Endodermal cell (in vitro differentiated cells): ENCODE measurements at regions not wholly inside any gene's neighbourhood (a gene's known extent, or its start where the extent isn't known, plus 50 kb on each side); places are given as distances from the start of the nearest gene placed in this dataset.

ENCODE experiments used
- DNase-seq: peaks from one replicate; pipeline ENCODE4 v3.0.0-alpha.2; 2017
- H3K27ac ChIP-seq: 2 replicates; pipeline ENCODE4 v1.5.1; 2013; ENCODE audit warnings: mild to moderate bottlenecking, low read depth, low read length, moderate library complexity
- H3K27me3 ChIP-seq: 2 replicates; pipeline ENCODE4 v1.6.1; 2013; ENCODE audit warnings: mild to moderate bottlenecking, low read length, moderate library complexity; ENCODE audit not compliant: insufficient read depth, control insufficient read depth, poor library complexity, severe bottlenecking
- H3K36me3 ChIP-seq: 2 replicates; pipeline ENCODE4 v1.7.0; 2013; ENCODE audit warnings: mild to moderate bottlenecking, low read length, moderate library complexity; ENCODE audit not compliant: control insufficient read depth, insufficient read depth
- H3K4me1 ChIP-seq: one replicate; pipeline ENCODE4 v1.7.0; 2013; ENCODE audit warnings: low read length; ENCODE audit not compliant: control insufficient read depth, insufficient read depth
- H3K4me3 ChIP-seq: 2 replicates; pipeline ENCODE4 v1.5.1; 2013; ENCODE audit warnings: mild to moderate bottlenecking, low read length, moderate library complexity
- H3K9ac ChIP-seq: 2 replicates; pipeline ENCODE4 v1.6.1; 2013; ENCODE audit warnings: mild to moderate bottlenecking, low read length, moderate library complexity; ENCODE audit not compliant: poor library complexity, severe bottlenecking; ENCODE audit errors: extremely low read depth
- H3K9me3 ChIP-seq: 2 replicates; pipeline ENCODE4 v1.6.1; 2013; ENCODE audit warnings: mild to moderate bottlenecking, low read length, moderate library complexity; ENCODE audit not compliant: control insufficient read depth
- H3K27ac Mint-ChIP-seq: 2 replicates; pipeline ENCODE4 v1.8.0; 2020; ENCODE audit warnings: mixed read lengths
- H3K27me3 Mint-ChIP-seq: 2 replicates; pipeline ENCODE4 v1.8.0; 2021; ENCODE audit warnings: mild to moderate bottlenecking, mixed read lengths; ENCODE audit not compliant: insufficient read depth
- H3K36me3 Mint-ChIP-seq: 2 replicates; pipeline ENCODE4 v1.8.0; 2020; ENCODE audit warnings: low read depth, mixed read lengths
- H3K4me1 Mint-ChIP-seq: 2 replicates; pipeline ENCODE4 v1.8.0; 2020; ENCODE audit warnings: mixed read lengths
- H3K4me3 Mint-ChIP-seq: 2 replicates; pipeline ENCODE4 v1.8.0; 2020; ENCODE audit warnings: mild to moderate bottlenecking, moderate library complexity, mixed read lengths
- H3K9me3 Mint-ChIP-seq: 2 replicates; pipeline ENCODE4 v1.8.0; 2020; ENCODE audit warnings: mild to moderate bottlenecking, mixed read lengths
- WGBS, 2 experiments: methylation state at CpG; one replicate each; pipeline versions ENCODE4 v1.1.5 to v1.1.7; 2013; ENCODE audit warnings: missing lambda C conversion rate in 2 of 2, mixed read lengths in 1 of 2; ENCODE audit not compliant: insufficient coverage in 1 of 2, insufficient read length in 1 of 2; 5-methylcytosine and 5-hydroxymethylcytosine counted together
- TF ChIP-seq, protein P1 (sequence below): fragments of 200-600 bp; sonication (generic); conservative IDR thresholded peaks from 2 replicates; pipeline ENCODE4 v1.5.0; 2021; ENCODE audit warnings: antibody characterized with exemption, mild to moderate bottlenecking

DNA sequence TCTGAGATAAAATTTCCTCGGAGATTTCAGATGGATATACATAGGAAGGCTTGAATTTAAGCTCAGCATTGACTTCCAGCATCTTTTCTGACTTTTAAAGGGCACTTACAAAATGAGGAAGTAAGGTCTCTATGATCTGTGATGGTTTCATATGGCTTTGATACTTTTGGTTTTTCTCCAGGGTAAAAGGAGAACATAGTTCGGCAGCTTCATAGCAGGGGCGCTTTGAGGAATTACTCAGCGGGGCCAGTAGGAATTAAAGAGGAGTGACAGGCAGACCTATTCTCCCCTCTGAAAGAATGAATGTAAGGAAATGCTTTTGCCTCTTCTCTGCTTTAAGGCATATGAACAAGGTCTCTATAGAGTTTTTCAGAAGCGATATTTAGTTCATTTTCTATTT lies 80.0 kb upstream of the PCDH15 start:
- DNase-seq, result no peak
- TF ChIP-seq, protein P1, sequence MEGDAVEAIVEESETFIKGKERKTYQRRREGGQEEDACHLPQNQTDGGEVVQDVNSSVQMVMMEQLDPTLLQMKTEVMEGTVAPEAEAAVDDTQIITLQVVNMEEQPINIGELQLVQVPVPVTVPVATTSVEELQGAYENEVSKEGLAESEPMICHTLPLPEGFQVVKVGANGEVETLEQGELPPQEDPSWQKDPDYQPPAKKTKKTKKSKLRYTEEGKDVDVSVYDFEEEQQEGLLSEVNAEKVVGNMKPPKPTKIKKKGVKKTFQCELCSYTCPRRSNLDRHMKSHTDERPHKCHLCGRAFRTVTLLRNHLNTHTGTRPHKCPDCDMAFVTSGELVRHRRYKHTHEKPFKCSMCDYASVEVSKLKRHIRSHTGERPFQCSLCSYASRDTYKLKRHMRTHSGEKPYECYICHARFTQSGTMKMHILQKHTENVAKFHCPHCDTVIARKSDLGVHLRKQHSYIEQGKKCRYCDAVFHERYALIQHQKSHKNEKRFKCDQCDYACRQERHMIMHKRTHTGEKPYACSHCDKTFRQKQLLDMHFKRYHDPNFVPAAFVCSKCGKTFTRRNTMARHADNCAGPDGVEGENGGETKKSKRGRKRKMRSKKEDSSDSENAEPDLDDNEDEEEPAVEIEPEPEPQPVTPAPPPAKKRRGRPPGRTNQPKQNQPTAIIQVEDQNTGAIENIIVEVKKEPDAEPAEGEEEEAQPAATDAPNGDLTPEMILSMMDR, result no peak
- no peak overlapping the region for H3K27ac Mint-ChIP-seq
- Histone ChIP-seq H3K27ac (no peak overlapping the region), H3K4me3 (no peak overlapping the region), H3K36me3 (no peaks in the 10 kb centered on the region), H3K9me3 (no peaks in the 10 kb centered on the region), H3K4me1 (no peaks in the 10 kb centered on the region), H3K27me3 (no peaks in the 10 kb centered on the region), H3K9ac (no peak overlapping the region)
- H3K36me3 Mint-ChIP-seq, result no peaks in the 10 kb centered on the region
- H3K27me3 Mint-ChIP-seq, result no peaks in the 10 kb centered on the region
- no peaks in the 10 kb centered on the region for H3K4me1 Mint-ChIP-seq
- WGBS, 2 experiments, result 57 to 71% methylated on average over 4 to 5 of the region's 5 CpGs
- no peak overlapping the region for H3K4me3 Mint-ChIP-seq
- no peaks in the 10 kb centered on the region for H3K9me3 Mint-ChIP-seq

DNA sequence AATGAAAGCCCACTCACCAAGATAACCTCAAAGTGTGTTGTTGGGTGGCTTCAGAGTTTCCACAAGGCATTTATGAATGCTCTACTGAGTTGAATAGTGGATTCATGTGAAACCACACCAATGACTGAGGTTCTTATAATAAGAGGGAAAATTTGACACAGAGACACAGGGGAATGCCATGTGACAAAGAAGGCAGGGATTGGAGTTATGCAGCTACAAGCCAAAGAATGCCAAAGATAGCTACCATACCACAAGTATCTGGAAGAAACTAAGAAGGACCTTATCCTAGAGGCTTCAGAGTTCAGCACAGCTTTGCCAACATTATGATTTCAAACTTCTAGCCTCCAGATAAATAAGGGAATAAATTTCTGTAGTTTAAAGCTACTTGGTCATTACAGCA lies 68.0 kb upstream of the PCDH15 start:
- TF ChIP-seq, protein P1, result no peak
- no peaks in the 10 kb centered on the region for H3K27me3 ChIP-seq
- no peaks in the 10 kb centered on the region for H3K4me1 ChIP-seq
- Mint-ChIP-seq H3K9me3 (no peaks in the 10 kb centered on the region), H3K27ac (no peak overlapping the region), H3K4me3 (no peak overlapping the region), H3K27me3 (no peaks in the 10 kb centered on the region), H3K36me3 (no peaks in the 10 kb centered on the region), H3K4me1 (no peaks in the 10 kb centered on the region)
- no peaks in the 10 kb centered on the region for H3K36me3 ChIP-seq
- no peak overlapping the region for H3K9ac ChIP-seq
- no peaks in the 10 kb centered on the region for H3K9me3 ChIP-seq
- H3K27ac ChIP-seq, result no peak overlapping the region
- H3K4me3 ChIP-seq, result no peak overlapping the region
- no peak for DNase-seq

DNA sequence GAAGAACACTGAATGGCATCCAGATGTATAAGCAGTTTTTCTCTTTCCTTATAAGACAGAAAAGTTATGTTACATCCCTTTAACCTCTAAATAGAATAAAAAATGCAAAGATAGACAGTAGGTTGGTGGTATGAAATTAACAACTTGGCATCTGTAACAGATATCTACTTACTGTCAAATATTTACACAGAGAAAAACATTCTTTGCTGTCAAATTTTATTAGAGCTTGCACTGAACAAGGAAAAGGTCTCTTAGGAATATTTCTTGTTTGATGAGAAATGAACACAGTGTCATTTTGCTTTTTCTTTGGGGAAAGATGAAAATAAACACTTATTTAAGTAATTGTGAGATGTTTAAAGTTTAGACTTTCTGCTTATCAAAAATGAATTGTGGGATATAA lies 65.6 kb upstream of the PCDH15 start:
- TF ChIP-seq, protein P1, result no peak
- Histone ChIP-seq H3K9me3 (no peaks in the 10 kb centered on the region), H3K27ac (no peak overlapping the region), H3K9ac (no peak overlapping the region), H3K4me1 (no peaks in the 10 kb centered on the region), H3K27me3 (no peaks in the 10 kb centered on the region), H3K4me3 (no peak overlapping the region), H3K36me3 (no peaks in the 10 kb centered on the region)
- Mint-ChIP-seq H3K4me1 (no peaks in the 10 kb centered on the region), H3K27ac (no peak overlapping the region), H3K9me3 (no peaks in the 10 kb centered on the region), H3K36me3 (no peaks in the 10 kb centered on the region), H3K4me3 (no peak overlapping the region), H3K27me3 (no peaks in the 10 kb centered on the region)
- no peak for DNase-seq
